ENCODE measurements at regions not wholly inside any gene's neighbourhood (a gene's known extent, or its start where the extent isn't known, plus 50 kb on each side); places are given as distances from the start of the nearest gene placed in this dataset.
"Not testable (repeated sequence)": the region's sequence is repeated elsewhere in the genome, so short reads cannot be mapped to it uniquely, and the experiment has no call there.

DNA sequence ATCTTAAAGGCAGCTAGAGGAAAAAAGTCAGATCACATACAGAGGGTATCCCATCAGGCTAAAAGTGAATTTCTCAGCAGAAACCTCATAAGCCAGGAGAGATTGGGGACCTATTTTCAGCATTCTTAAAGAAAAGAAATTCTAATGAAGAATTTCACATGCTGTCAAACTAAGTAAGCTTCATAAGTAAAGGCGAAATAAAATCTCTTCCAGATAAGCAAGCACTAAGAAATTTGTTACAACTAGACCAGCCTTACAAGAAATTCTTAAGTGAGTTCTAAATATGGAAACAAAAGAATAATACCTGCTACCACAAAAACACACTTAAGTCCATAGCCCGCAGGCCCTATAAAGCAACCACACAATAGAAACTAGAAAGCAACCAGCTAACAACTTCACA lies 186.1 kb downstream of the ETAA1 start:
- Histone ChIP-seq H3K4me3 (no peak overlapping the region), H3K36me3 (no peaks in the 10 kb centered on the region), H3K27ac (no peak overlapping the region), H3K4me1 (no peaks in the 10 kb centered on the region), H3K27me3 (no peaks in the 10 kb centered on the region), H3K9me3 (peaks cover 0 to 23% (median 7%) of the 10 kb centered on the region in 4 donors)
- TF ChIP-seq EP300 (IDR thresholded peaks at IDR 0.05), result no peak
- no peak for TF ChIP-seq POLR2AphosphoS5 (IDR thresholded peaks at IDR 0.05)
- TF ChIP-seq, protein P1, sequence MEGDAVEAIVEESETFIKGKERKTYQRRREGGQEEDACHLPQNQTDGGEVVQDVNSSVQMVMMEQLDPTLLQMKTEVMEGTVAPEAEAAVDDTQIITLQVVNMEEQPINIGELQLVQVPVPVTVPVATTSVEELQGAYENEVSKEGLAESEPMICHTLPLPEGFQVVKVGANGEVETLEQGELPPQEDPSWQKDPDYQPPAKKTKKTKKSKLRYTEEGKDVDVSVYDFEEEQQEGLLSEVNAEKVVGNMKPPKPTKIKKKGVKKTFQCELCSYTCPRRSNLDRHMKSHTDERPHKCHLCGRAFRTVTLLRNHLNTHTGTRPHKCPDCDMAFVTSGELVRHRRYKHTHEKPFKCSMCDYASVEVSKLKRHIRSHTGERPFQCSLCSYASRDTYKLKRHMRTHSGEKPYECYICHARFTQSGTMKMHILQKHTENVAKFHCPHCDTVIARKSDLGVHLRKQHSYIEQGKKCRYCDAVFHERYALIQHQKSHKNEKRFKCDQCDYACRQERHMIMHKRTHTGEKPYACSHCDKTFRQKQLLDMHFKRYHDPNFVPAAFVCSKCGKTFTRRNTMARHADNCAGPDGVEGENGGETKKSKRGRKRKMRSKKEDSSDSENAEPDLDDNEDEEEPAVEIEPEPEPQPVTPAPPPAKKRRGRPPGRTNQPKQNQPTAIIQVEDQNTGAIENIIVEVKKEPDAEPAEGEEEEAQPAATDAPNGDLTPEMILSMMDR (IDR thresholded peaks at IDR 0.05), result no peak
- WGBS, 2 donors, result 97 to 98% methylated on average over 2 of the region's 2 CpGs
- intact Hi-C loops (cut with DNase I), result no loop called here
- DNase-seq, result no peak

DNA sequence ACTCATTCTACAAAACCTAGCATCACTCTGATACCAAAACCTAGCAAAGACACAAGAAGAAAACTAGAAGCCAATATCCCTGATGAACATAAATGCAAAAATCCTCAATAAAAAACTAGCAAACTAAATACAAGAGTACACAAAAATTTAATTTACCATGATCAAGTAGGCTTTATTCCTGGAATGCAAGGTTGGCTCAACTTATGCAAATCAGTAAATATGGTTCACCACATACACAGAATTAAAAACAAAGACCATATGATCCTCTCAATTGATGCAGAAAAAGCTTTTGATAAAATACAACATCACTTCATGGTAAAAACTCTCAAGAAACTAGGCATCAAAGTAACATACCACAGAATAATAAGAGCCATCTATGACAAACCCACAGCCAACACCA lies 188.3 kb downstream of the ETAA1 start:
- no peak for DNase-seq
- TF ChIP-seq POLR2A (IDR thresholded peaks at IDR 0.05), result no peak
- TF ChIP-seq EP300 (IDR thresholded peaks at IDR 0.05), result no peak
- TF ChIP-seq, protein P1 (IDR thresholded peaks at IDR 0.05), result no peak
- Histone ChIP-seq H3K27ac (no peak overlapping the region), H3K4me3 (no peak overlapping the region), H3K9me3 (peaks cover 0 to 23% (median 7%) of the 10 kb centered on the region in 4 donors), H3K27me3 (no peaks in the 10 kb centered on the region), H3K36me3 (no peaks in the 10 kb centered on the region), H3K4me1 (no peaks in the 10 kb centered on the region)
- intact Hi-C loops (cut with DNase I), result no loop called here

DNA sequence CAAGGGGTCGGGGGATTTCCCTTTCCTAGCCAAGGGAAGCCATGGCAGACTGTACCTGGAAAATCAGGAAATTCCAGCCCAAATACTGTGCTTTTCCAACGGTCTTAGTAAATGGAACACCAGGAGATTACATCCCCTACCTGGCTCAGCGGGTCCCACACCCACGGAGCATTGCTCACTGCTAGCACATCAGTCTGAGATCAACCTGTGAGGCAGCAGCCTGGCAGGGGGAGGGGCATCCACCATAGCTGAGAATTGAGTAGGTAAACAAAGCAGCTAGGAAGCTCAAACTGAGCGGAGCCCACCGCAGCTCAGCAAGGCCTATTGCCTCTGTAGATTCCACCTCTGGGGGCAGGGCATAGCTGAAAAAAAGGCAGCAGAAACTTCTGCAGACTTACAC lies 192.0 kb downstream of the ETAA1 start:
- intact Hi-C loops (cut with DNase I); H3K4me3 ChIP-seq; H3K36me3 ChIP-seq; H3K27ac ChIP-seq; H3K4me1 ChIP-seq; H3K27me3 ChIP-seq; H3K9me3 ChIP-seq; DNase-seq: not testable (repeated sequence)
- 65 to 78% methylated on average over 6 of the region's 6 CpGs for WGBS, 2 donors

DNA sequence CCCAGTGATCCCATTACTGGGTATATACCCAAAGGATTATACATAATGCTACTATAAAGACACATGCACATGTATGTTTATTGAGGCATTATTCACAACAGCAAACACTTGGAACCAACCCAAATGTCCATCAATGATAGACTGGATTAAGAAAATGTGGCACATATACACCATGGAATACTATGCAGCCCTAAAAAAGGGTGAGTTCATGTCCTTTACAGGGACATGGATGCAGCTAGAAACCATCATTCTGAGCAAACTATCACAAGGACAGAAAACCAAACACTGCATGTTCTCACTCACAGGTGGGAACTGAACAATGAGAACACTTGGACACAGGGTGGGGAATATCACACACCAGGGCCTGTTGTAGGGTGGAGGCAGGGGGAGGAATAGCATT lies 197.4 kb downstream of the ETAA1 start:
- H3K4me3 ChIP-seq; DNase-seq; intact Hi-C loops (cut with DNase I); H3K27me3 ChIP-seq; H3K9me3 ChIP-seq; H3K4me1 ChIP-seq; H3K27ac ChIP-seq; H3K36me3 ChIP-seq: not testable (repeated sequence)

DNA sequence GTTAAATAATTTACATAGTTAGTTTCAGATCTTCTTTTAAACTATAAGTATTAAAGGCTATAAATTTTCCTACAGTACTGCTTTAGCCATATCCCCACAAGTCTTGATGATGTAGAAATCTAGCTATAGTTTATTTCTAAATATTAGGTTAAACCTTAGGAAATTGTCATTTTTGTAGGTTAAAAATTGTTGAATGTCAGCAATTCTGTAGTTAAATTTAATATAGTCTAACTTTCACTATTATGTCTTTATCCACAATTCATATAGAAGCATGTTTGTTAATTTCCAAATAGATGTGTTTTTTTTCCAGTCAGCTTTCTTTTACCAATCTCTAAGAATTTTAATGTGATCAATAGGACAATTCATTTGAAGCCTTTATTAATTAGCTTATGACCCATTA lies 199.7 kb downstream of the ETAA1 start:
- DNase-seq, result no peak
- TF ChIP-seq, protein P1 (IDR thresholded peaks at IDR 0.05), result no peak
- TF ChIP-seq POLR2AphosphoS5 (IDR thresholded peaks at IDR 0.05) (no peak), EP300 (IDR thresholded peaks at IDR 0.05) (no peak), POLR2A (IDR thresholded peaks at IDR 0.05) (no peak)
- intact Hi-C loops (cut with DNase I), result no loop called here

DNA sequence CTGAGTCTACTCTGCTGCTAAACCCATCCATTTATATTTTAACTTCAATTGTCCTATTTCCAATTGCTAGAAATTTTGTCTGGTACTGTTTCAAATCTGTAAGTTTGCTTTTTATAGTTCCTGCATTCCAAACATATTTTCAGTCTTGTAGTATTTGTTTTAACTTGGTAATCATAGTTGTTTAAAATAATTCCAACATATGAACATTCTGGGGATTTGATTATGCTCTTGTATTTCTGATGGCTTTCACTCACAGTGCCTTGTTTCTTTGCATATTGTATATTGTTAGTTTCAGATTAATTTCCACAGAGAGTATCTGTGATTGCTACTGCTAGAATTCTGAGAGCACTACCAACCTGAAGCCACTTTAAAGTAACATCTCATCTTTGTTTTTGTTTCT lies 202.4 kb downstream of the ETAA1 start:
- no peak for DNase-seq
- Histone ChIP-seq H3K27ac (no peak overlapping the region), H3K27me3 (no peaks in the 10 kb centered on the region), H3K36me3 (no peaks in the 10 kb centered on the region), H3K9me3 (peaks cover 0 to 2% (median 0%) of the 10 kb centered on the region in 4 donors), H3K4me1 (peaks cover 0 to 3% (median 0%) of the 10 kb centered on the region in 4 donors), H3K4me3 (no peak overlapping the region)
- TF ChIP-seq POLR2AphosphoS5 (IDR thresholded peaks at IDR 0.05) (no peak), POLR2A (IDR thresholded peaks at IDR 0.05) (no peak), EP300 (IDR thresholded peaks at IDR 0.05) (no peak)
- TF ChIP-seq, protein P1 (IDR thresholded peaks at IDR 0.05), result no peak
- intact Hi-C loops (cut with DNase I), result no loop called here

More for the DNA sequence above, 199.7 kb downstream of the ETAA1 start:
- Histone ChIP-seq H3K36me3 (no peaks in the 10 kb centered on the region), H3K9me3 (peaks cover 0 to 2% (median 0%) of the 10 kb centered on the region in 4 donors), H3K27ac (no peak overlapping the region), H3K4me1 (peaks cover 0 to 3% (median 0%) of the 10 kb centered on the region in 4 donors), H3K4me3 (no peak overlapping the region), H3K27me3 (no peaks in the 10 kb centered on the region)

All from sigmoid colon (tissue), 6 donors.